ENCODE measurements at regions not wholly inside any gene's neighbourhood (a gene's known extent, or its start where the extent isn't known, plus 50 kb on each side); places are given as distances from the start of the nearest gene placed in this dataset.

DNA sequence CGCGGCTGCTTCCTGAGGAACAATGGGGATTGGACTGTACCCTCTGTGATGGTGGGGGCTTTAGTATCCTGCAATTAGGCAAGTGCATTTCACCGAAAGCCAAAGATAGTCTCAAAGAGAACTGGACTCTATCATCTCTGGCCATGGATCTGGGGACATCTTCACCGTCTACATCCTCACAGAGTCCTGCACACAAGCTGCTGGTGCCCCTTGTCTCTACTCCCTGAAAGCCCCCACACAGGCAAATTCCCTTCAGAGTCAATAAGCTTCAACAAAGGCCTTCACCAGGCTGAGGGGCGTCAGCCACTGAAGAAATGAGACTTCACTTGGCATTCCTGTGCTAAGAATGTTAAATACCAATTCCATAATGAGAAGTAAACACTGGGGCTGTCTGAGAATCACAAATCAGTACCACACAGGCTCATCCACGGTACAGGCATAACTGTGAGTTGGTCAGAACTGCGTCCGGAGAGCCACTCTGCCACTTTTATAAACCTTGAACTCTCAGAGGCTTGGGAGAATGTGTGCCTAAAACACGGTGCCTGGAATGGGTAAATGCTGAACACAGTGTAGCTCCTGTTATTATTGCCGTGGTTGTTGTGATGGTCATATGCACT is 432.7 kb downstream of the ZNF521 start:
- TF ChIP-seq, protein P1, sequence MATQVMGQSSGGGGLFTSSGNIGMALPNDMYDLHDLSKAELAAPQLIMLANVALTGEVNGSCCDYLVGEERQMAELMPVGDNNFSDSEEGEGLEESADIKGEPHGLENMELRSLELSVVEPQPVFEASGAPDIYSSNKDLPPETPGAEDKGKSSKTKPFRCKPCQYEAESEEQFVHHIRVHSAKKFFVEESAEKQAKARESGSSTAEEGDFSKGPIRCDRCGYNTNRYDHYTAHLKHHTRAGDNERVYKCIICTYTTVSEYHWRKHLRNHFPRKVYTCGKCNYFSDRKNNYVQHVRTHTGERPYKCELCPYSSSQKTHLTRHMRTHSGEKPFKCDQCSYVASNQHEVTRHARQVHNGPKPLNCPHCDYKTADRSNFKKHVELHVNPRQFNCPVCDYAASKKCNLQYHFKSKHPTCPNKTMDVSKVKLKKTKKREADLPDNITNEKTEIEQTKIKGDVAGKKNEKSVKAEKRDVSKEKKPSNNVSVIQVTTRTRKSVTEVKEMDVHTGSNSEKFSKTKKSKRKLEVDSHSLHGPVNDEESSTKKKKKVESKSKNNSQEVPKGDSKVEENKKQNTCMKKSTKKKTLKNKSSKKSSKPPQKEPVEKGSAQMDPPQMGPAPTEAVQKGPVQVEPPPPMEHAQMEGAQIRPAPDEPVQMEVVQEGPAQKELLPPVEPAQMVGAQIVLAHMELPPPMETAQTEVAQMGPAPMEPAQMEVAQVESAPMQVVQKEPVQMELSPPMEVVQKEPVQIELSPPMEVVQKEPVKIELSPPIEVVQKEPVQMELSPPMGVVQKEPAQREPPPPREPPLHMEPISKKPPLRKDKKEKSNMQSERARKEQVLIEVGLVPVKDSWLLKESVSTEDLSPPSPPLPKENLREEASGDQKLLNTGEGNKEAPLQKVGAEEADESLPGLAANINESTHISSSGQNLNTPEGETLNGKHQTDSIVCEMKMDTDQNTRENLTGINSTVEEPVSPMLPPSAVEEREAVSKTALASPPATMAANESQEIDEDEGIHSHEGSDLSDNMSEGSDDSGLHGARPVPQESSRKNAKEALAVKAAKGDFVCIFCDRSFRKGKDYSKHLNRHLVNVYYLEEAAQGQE (IDR thresholded peaks at IDR 0.05; ENCODE audit: insufficient read depth in 1 of 2, low read depth in 2 of 2, low read length in 2 of 2), result no peak
- TF ChIP-seq POLR2AphosphoS5 (IDR thresholded peaks at IDR 0.05; ENCODE audit: low read depth, low read length) (no peak), SIN3A (IDR thresholded peaks at IDR 0.05; ENCODE audit: borderline replicate concordance, insufficient read depth, low read length) (no peak)
